GM10248 (cell line): ENCODE measurements at regions not wholly inside any gene's neighbourhood (a gene's known extent, or its start where the extent isn't known, plus 50 kb on each side); places are given as distances from the start of the nearest gene placed in this dataset.

Experiments used
- CTCF ChIA-PET: fragments of 300-600 bp; sonication (Branson Sonifier 250); formaldehyde crosslinking; extraction: SDS; loops from one replicate; lab custom pipeline; 2021; ENCODE audit warnings: antibody characterized with exemption; lab: Yijun Ruan, JAX
- POLR2A ChIA-PET: fragments of 350-650 bp; sonication (Branson Sonifier 250); formaldehyde crosslinking; extraction: SDS; loops from one replicate; lab custom pipeline; 2020; ENCODE audit warnings: antibody characterized with exemption; lab: Yijun Ruan, JAX
- DNase-seq: peaks from one replicate; pipeline ENCODE4 v3.0.0; 2012; ENCODE audit errors: extremely low spot score
- TF ChIP-seq, protein P1 (sequence below): IDR thresholded peaks from 2 replicates; pipeline ENCODE4 v1.5.1; 2012; ENCODE audit warnings: mild to moderate bottlenecking, low read depth; ENCODE audit errors: extremely low read depth, missing control alignments, control extremely low read depth

- DNase-seq: no peak
- ChIA-PET POLR2A (no interaction called here), CTCF (interaction anchor here (0.8 to 1.0 kb wide), 3 partner anchors 11 to 334 kb away, joined by 3 read pairs; no protein-coding TSS in a partner anchor)
- TF ChIP-seq, protein P1, sequence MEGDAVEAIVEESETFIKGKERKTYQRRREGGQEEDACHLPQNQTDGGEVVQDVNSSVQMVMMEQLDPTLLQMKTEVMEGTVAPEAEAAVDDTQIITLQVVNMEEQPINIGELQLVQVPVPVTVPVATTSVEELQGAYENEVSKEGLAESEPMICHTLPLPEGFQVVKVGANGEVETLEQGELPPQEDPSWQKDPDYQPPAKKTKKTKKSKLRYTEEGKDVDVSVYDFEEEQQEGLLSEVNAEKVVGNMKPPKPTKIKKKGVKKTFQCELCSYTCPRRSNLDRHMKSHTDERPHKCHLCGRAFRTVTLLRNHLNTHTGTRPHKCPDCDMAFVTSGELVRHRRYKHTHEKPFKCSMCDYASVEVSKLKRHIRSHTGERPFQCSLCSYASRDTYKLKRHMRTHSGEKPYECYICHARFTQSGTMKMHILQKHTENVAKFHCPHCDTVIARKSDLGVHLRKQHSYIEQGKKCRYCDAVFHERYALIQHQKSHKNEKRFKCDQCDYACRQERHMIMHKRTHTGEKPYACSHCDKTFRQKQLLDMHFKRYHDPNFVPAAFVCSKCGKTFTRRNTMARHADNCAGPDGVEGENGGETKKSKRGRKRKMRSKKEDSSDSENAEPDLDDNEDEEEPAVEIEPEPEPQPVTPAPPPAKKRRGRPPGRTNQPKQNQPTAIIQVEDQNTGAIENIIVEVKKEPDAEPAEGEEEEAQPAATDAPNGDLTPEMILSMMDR: no peak
Observed at GRCh38 chr13:44818016-44818415, 171.3 kb downstream of the NUFIP1 start.

GRCh38 chr13:44817131-44817671 is 172.1 kb downstream of the NUFIP1 start:
- DNase-seq: no peak
- ChIA-PET CTCF (interaction anchor here (1.0 to 1.4 kb wide), 2 partner anchors 16 kb away, joined by 3 to 4 read pairs; no protein-coding TSS in a partner anchor), POLR2A (no interaction called here)
- TF ChIP-seq, protein P1: no peak

GRCh38 chr13:44816701-44817100 is 172.6 kb downstream of the NUFIP1 start:
- CTCF ChIA-PET: interaction anchor here (1.0 to 1.4 kb wide), 2 partner anchors 15 to 16 kb away, joined by 3 to 4 read pairs; no protein-coding TSS in a partner anchor
- POLR2A ChIA-PET: no interaction called here
- DNase-seq: no peak
- TF ChIP-seq, protein P1: no peak

DNA sequence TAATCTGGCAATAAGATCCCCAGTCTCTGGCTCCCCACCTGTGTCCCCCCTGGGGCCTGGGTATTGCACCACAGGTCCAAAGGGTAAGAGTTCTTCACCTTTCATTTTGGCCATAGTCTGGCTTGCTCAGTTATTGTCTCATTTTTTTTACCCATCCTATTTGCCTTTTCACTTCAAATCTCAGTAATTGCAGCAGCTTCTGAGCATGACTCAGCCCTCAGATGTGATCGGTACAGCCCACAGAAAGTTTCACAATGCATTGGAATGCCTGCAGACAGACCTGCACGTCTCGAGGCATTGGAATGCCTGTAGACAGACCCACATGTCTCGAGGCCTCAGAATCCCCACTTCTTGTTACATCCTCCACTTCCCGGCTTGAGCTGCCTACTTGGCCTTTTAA is 173.6 kb downstream of the NUFIP1 start:
- ChIA-PET POLR2A (no interaction called here), CTCF (interaction anchor here (1.4 kb wide), 1 partner anchor 17 kb away, joined by 3 read pairs; no protein-coding TSS in a partner anchor)
- TF ChIP-seq, protein P1: no peak
- no peak for DNase-seq

- DNase-seq: no peak
- TF ChIP-seq, protein P1: no peak
- ChIA-PET POLR2A (no interaction called here), CTCF (no interaction called here)
Observed at GRCh38 chr13:44814836-44815235, 174.4 kb downstream of the NUFIP1 start.

- DNase-seq: no peak
- ChIA-PET POLR2A (no interaction called here), CTCF (no interaction called here)
- TF ChIP-seq, protein P1: no peak
Observed at GRCh38 chr13:44814161-44814560, 175.1 kb downstream of the NUFIP1 start.

GRCh38 chr13:44812818-44813217 is 176.5 kb downstream of the NUFIP1 start:
- ChIA-PET POLR2A (no interaction called here), CTCF (interaction anchor here (1.0 kb wide), 1 partner anchor 105 kb away, joined by 3 read pairs; no protein-coding TSS in a partner anchor)
- TF ChIP-seq, protein P1: no peak
- DNase-seq: no peak
